GM10266 (cell line): ENCODE measurements at regions not wholly inside any gene's neighbourhood (a gene's known extent, or its start where the extent isn't known, plus 50 kb on each side); places are given as distances from the start of the nearest gene placed in this dataset.

ENCODE experiments used
- DNase-seq: peaks from one replicate; pipeline ENCODE4 v3.0.0; 2012; ENCODE audit errors: extremely low spot score
- CTCF ChIP-seq: IDR thresholded peaks from 2 replicates; pipeline ENCODE4 v1.5.1; 2012; ENCODE audit warnings: mild to moderate bottlenecking, low read depth; ENCODE audit not compliant: control insufficient read depth, insufficient read depth; ENCODE audit errors: missing control alignments

- no peak for TF ChIP-seq CTCF
- no peak for DNase-seq
Observed at GRCh38 chr15:35717721-35718120, 171.8 kb upstream of the DPH6 start.

- no peak for DNase-seq
- TF ChIP-seq CTCF, result no peak
Observed at GRCh38 chr15:35720019-35720418, 174.1 kb upstream of the DPH6 start.

- TF ChIP-seq CTCF, result no peak
- DNase-seq, result no peak
Observed at GRCh38 chr15:35720984-35721383, 175.0 kb upstream of the DPH6 start.

- DNase-seq, result no peak
- TF ChIP-seq CTCF, result no peak
Observed at GRCh38 chr15:35721751-35722150, 175.8 kb upstream of the DPH6 start.

- TF ChIP-seq CTCF, result no peak
- no peak for DNase-seq
Observed at GRCh38 chr15:35722501-35722900, 176.5 kb upstream of the DPH6 start.

GRCh38 chr15:35723120-35723847 lies 177.3 kb upstream of the DPH6 start:
- no peak for DNase-seq
- TF ChIP-seq CTCF, result no peak

GRCh38 chr15:35723852-35724251 lies 177.9 kb upstream of the DPH6 start:
- no peak for TF ChIP-seq CTCF
- DNase-seq, result no peak
